GM21786 (cell line): ENCODE measurements at regions not wholly inside any gene's neighbourhood (a gene's known extent, or its start where the extent isn't known, plus 50 kb on each side); places are given as distances from the start of the nearest gene placed in this dataset.
"Not testable (repeated sequence)": the region's sequence is repeated elsewhere in the genome, so short reads cannot be mapped to it uniquely, and the experiment has no call there.

Source experiments
- ATAC-seq: cut with Tn5 transposase; IDR thresholded peaks from one replicate; pipeline ENCODE4 v1.9.1; 2021; ENCODE audit not compliant: unreplicated experiment

GRCh38 chrX:96430756-96431455, 253.7 kb upstream of the DIAPH2 start:
- no peak for ATAC-seq

GRCh38 chrX:96432647-96433046, 252.0 kb upstream of the DIAPH2 start:
- ATAC-seq, result no peak

- no peak for ATAC-seq
These were observed 251.1 kb upstream of the DIAPH2 start for GRCh38 chrX:96433409-96434077.

- ATAC-seq, result no peak
These were observed 249.1 kb upstream of the DIAPH2 start for GRCh38 chrX:96435378-96436035.

- ATAC-seq, result no peak
These were observed 248.5 kb upstream of the DIAPH2 start for GRCh38 chrX:96436105-96436504.

GRCh38 chrX:96438803-96439202, 245.8 kb upstream of the DIAPH2 start:
- ATAC-seq, result no peak

GRCh38 chrX:96440941-96441340, 243.7 kb upstream of the DIAPH2 start:
- ATAC-seq, result no peak

- ATAC-seq, result no peak
These were observed 239.0 kb upstream of the DIAPH2 start for GRCh38 chrX:96445531-96446065.

- ATAC-seq, result no peak
These were observed 238.1 kb upstream of the DIAPH2 start for GRCh38 chrX:96446524-96446923.

- no peak for ATAC-seq
These were observed 237.5 kb upstream of the DIAPH2 start for GRCh38 chrX:96447161-96447560.

- ATAC-seq, result no peak
These were observed 235.5 kb upstream of the DIAPH2 start for GRCh38 chrX:96449191-96449590.

GRCh38 chrX:96449896-96450295, 234.7 kb upstream of the DIAPH2 start:
- ATAC-seq, result no peak

- ATAC-seq, result peak; percentile 84
These were observed 231.5 kb upstream of the DIAPH2 start for GRCh38 chrX:96453139-96453538.

- no peak for ATAC-seq
These were observed 229.6 kb upstream of the DIAPH2 start for GRCh38 chrX:96455078-96455477.

GRCh38 chrX:96464880-96465558, 219.6 kb upstream of the DIAPH2 start:
- ATAC-seq, result no peak

- ATAC-seq, result no peak
These were observed 210.5 kb upstream of the DIAPH2 start for GRCh38 chrX:96474029-96474740.

GRCh38 chrX:96474741-96475125, 209.9 kb upstream of the DIAPH2 start:
- no peak for ATAC-seq

- no peak for ATAC-seq
These were observed 204.6 kb upstream of the DIAPH2 start for GRCh38 chrX:96480081-96480480.

- no peak for ATAC-seq
These were observed 202.8 kb upstream of the DIAPH2 start for GRCh38 chrX:96481831-96482230.

- ATAC-seq, result no peak
These were observed 200.9 kb upstream of the DIAPH2 start for GRCh38 chrX:96483647-96484160.

- ATAC-seq, result not testable (repeated sequence)
These were observed 198.0 kb upstream of the DIAPH2 start for GRCh38 chrX:96486687-96487086.
